IgD-negative memory B cell (primary cell): ENCODE measurements at regions not wholly inside any gene's neighbourhood (a gene's known extent, or its start where the extent isn't known, plus 50 kb on each side); places are given as distances from the start of the nearest gene placed in this dataset.
"Not testable (repeated sequence)": the region's sequence is repeated elsewhere in the genome, so short reads cannot be mapped to it uniquely, and the experiment has no call there.

Source experiments
- H3K27ac Mint-ChIP-seq, 3 donors: one replicate each; pipeline ENCODE4 v1.8.0; 2020 to 2022; ENCODE audit warnings: mild to moderate bottlenecking in 3 of 3, mixed read lengths in 3 of 3, moderate library complexity in 1 of 3
- H3K27me3 Mint-ChIP-seq: one replicate; pipeline ENCODE4 v1.8.0; 2021; ENCODE audit warnings: mixed read lengths
- H3K36me3 Mint-ChIP-seq: one replicate; pipeline ENCODE4 v1.8.0; 2020; ENCODE audit warnings: mild to moderate bottlenecking, mixed read lengths
- H3K4me1 Mint-ChIP-seq, 3 donors: one replicate each; pipeline ENCODE4 v1.8.0; 2020 to 2022; ENCODE audit warnings: mixed read lengths in 3 of 3, mild to moderate bottlenecking in 1 of 3
- H3K4me3 Mint-ChIP-seq, 4 donors: one replicate each; pipeline ENCODE4 v1.8.0; 2020 to 2022; ENCODE audit warnings: mild to moderate bottlenecking in 4 of 4, mixed read lengths in 4 of 4, moderate library complexity in 3 of 4
- H3K9me3 Mint-ChIP-seq, 3 donors: one replicate each; pipeline ENCODE4 v1.8.0; 2020 to 2021; ENCODE audit warnings: mixed read lengths in 3 of 3, mild to moderate bottlenecking in 1 of 3

DNA sequence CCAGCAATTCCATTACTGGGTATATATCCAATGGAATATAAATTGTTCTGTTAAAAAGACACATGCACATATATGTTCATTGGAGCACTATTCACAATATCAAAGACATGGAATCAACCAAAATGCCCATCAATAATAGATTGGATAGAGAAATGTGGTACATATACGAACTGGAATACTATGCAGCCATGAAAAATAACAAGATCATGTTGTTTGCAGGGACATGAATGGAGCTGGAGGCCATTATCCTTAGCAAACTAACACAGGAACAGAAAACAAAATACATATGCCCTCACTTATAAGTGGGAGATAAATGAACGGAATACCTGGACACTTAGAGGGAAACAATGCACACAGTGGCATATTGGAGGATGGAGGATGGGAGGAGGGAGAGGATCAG, 355.8 kb downstream of the CCDC85A start:
- Mint-ChIP-seq H3K27ac (no peak overlapping the region), H3K36me3 (no peaks in the 10 kb centered on the region), H3K9me3 (peaks cover 1 to 10% (median 8%) of the 10 kb centered on the region in 3 donors), H3K27me3 (no peaks in the 10 kb centered on the region), H3K4me3 (no peak overlapping the region), H3K4me1 (no peaks in the 10 kb centered on the region)

- H3K9me3 Mint-ChIP-seq, result peaks cover 1 to 10% (median 8%) of the 10 kb centered on the region in 3 donors
- no peaks in the 10 kb centered on the region for H3K4me1 Mint-ChIP-seq
- no peak overlapping the region for H3K4me3 Mint-ChIP-seq
- no peaks in the 10 kb centered on the region for H3K27me3 Mint-ChIP-seq
- H3K36me3 Mint-ChIP-seq, result no peaks in the 10 kb centered on the region
- H3K27ac Mint-ChIP-seq, result no peak overlapping the region
Measured at GRCh38 chr2:56540467-56540866, 356.7 kb downstream of the CCDC85A start.

GRCh38 chr2:56540916-56541315, 357.1 kb downstream of the CCDC85A start:
- Mint-ChIP-seq H3K9me3 (peaks cover 1 to 10% (median 8%) of the 10 kb centered on the region in 3 donors), H3K4me3 (no peak overlapping the region), H3K36me3 (no peaks in the 10 kb centered on the region), H3K27ac (no peak overlapping the region), H3K27me3 (no peaks in the 10 kb centered on the region), H3K4me1 (no peaks in the 10 kb centered on the region)

DNA sequence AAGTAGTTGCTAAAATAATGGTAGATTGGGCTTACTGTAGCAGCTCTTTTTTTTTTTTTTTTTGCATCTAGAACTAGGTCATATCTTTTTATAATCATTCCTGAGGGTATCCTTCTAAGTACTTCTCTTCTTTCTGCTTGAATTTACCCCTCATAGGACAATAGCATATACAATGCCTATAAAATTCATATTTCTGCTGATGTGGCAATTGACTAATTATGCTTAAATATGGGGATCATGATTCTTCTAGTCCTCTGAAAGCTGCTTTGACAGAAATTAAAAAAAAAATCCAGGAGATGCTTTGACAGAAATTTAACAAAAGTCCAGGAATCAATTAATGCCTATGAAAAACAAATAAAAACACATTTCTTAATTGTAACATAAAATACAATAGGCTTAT, 358.4 kb downstream of the CCDC85A start:
- no peaks in the 10 kb centered on the region for H3K27me3 Mint-ChIP-seq
- no peak overlapping the region for H3K4me3 Mint-ChIP-seq
- peaks cover 2 to 8% (median 7%) of the 10 kb centered on the region in 3 donors for H3K9me3 Mint-ChIP-seq
- H3K4me1 Mint-ChIP-seq, result no peaks in the 10 kb centered on the region
- no peak overlapping the region for H3K27ac Mint-ChIP-seq
- no peaks in the 10 kb centered on the region for H3K36me3 Mint-ChIP-seq

DNA sequence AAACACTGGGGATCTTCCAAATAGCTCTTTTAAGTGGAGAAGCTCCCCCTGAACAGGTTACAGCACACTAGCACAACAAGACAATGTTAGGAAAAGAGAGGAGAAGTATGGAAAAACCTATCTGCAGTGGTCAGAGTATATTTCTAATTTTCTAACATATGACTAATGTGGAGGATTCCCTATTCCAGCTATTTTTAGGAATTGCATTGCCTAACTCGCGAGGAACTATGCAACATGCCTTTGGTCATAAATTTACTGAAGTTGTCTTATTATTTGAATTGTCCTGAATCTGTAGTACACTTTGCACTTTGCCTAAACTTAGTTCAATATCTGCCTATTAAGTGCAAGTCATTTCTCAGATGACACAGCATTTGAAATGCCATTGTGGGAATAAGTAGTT, 381.4 kb downstream of the CCDC85A start:
- H3K4me3 Mint-ChIP-seq, result no peak overlapping the region
- no peaks in the 10 kb centered on the region for H3K27me3 Mint-ChIP-seq
- H3K9me3 Mint-ChIP-seq, result peaks cover 0 to 4% (median 0%) of the 10 kb centered on the region in 3 donors
- no peaks in the 10 kb centered on the region for H3K36me3 Mint-ChIP-seq
- H3K4me1 Mint-ChIP-seq, result no peaks in the 10 kb centered on the region
- H3K27ac Mint-ChIP-seq, result no peak overlapping the region

DNA sequence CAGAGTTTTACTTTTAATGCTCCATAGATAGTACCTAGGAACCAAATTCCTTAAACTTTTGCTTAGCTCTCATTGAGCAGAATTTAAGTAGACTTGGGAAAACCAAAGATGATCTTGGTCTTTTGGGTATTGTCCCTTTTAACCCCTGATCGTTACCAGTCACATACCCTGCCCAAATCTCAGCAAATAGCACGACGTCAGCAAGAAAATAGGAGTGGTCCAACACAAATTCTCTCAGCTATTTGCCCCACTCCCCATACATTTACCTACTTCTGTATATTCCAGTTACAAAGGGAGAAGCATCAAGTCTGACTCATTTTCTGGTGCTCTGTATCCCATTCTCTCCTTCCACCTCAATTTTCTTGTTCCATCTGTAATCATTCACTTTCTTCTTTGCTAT, 387.3 kb downstream of the CCDC85A start:
- no peak overlapping the region for H3K27ac Mint-ChIP-seq
- no peaks in the 10 kb centered on the region for H3K36me3 Mint-ChIP-seq

GRCh38 chr2:56576001-56576400, 392.2 kb downstream of the CCDC85A start:
- no peak overlapping the region for H3K27ac Mint-ChIP-seq
- peaks cover 2% of the 10 kb centered on the region for H3K36me3 Mint-ChIP-seq
- no peak overlapping the region for H3K4me3 Mint-ChIP-seq
- no peaks in the 10 kb centered on the region for H3K27me3 Mint-ChIP-seq
- peaks cover 5 to 17% (median 8%) of the 10 kb centered on the region in 3 donors for H3K9me3 Mint-ChIP-seq
- H3K4me1 Mint-ChIP-seq, result no peaks in the 10 kb centered on the region

More for the DNA sequence above, 387.3 kb downstream of the CCDC85A start:
- H3K9me3 Mint-ChIP-seq, result peaks cover 2 to 6% (median 3%) of the 10 kb centered on the region in 3 donors
- H3K27me3 Mint-ChIP-seq, result no peaks in the 10 kb centered on the region
- H3K4me3 Mint-ChIP-seq, result no peak overlapping the region
- no peaks in the 10 kb centered on the region for H3K4me1 Mint-ChIP-seq

GRCh38 chr2:56580242-56580641, 396.5 kb downstream of the CCDC85A start:
- H3K27me3 Mint-ChIP-seq, result no peaks in the 10 kb centered on the region
- H3K4me3 Mint-ChIP-seq, result no peak overlapping the region
- peaks cover 4 to 11% (median 8%) of the 10 kb centered on the region in 3 donors for H3K9me3 Mint-ChIP-seq
- peaks cover 2% of the 10 kb centered on the region for H3K36me3 Mint-ChIP-seq
- H3K27ac Mint-ChIP-seq, result no peak overlapping the region
- no peaks in the 10 kb centered on the region for H3K4me1 Mint-ChIP-seq

DNA sequence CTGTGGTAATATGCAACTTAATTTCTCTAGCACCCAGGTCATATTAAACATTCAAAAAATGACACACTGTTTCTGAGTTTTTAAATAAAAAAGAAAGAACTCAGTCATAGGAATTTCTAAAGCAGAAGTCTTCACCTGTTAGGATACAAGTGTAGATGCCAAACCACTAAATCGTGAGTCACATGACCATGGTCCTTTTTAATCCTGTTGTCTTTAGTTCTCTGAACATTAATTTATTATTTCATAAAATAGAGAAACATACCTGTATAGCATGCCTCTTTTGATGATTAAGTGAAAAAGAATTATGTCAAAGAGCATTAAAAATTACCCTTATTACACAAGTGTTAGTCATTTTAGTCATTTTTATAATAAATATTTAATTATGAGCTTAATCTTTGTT, 398.8 kb downstream of the CCDC85A start:
- Mint-ChIP-seq H3K4me3 (no peak overlapping the region), H3K27me3 (no peaks in the 10 kb centered on the region), H3K9me3 (peaks cover 4 to 6% (median 5%) of the 10 kb centered on the region in 3 donors)

GRCh38 chr2:56583796-56584315, 400.1 kb downstream of the CCDC85A start:
- Mint-ChIP-seq H3K9me3 (peaks cover 3 to 6% (median 4%) of the 10 kb centered on the region in 3 donors), H3K27me3 (no peaks in the 10 kb centered on the region), H3K27ac (no peak overlapping the region), H3K4me3 (no peak overlapping the region), H3K36me3 (peaks cover 2% of the 10 kb centered on the region), H3K4me1 (no peaks in the 10 kb centered on the region)

More for the DNA sequence above, 398.8 kb downstream of the CCDC85A start:
- Mint-ChIP-seq H3K4me1 (no peaks in the 10 kb centered on the region), H3K27ac (no peak overlapping the region), H3K36me3 (peaks cover 2% of the 10 kb centered on the region)

DNA sequence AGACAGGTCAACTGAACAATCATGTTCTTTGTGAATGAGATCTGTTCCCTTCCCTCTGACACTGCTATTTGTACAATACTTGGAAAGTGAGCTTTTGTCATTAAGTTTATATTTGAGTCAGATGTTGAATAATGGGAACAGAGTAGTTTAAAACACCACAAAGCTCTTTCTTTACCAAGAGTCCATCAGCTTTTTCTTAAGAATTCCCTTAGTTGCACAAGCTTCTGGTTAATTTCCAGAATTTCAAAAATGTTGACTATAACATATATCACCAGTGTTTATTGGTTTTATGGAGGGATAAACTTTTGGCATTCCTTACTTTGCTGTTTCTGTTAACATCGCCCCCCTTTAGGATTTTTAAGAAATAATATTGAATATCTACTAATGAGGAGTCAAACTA, 403.7 kb downstream of the CCDC85A start:
- Mint-ChIP-seq H3K4me1 (no peaks in the 10 kb centered on the region), H3K27me3 (no peaks in the 10 kb centered on the region), H3K27ac (no peak overlapping the region), H3K9me3 (peaks cover 0 to 3% (median 0%) of the 10 kb centered on the region in 3 donors), H3K4me3 (no peak overlapping the region), H3K36me3 (no peaks in the 10 kb centered on the region)

GRCh38 chr2:56589194-56589593, 405.4 kb downstream of the CCDC85A start:
- Mint-ChIP-seq H3K36me3 (no peaks in the 10 kb centered on the region), H3K4me1 (peaks cover 0 to 3% (median 0%) of the 10 kb centered on the region in 3 donors), H3K4me3 (no peak overlapping the region), H3K27me3 (no peaks in the 10 kb centered on the region), H3K9me3 (no peaks in the 10 kb centered on the region), H3K27ac (no peak overlapping the region)

DNA sequence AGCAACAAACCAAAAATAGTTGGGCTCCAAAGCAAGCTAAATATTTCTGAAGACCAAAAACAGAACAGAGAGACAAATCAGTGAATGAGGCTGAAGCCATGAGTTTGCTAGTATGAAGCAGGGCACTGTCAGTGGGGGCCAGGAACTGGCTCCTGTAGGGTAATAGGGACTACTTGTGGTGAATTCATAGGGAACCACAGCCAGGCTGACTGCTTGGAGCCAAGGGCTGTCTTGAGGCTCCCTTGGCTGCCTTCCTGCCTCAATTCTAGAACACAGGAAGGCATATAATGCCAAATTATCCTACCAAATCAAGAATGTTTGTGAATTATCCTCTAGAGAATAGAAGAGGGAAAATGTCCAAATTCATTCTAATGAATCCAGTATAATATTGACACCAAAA, 406.0 kb downstream of the CCDC85A start:
- Mint-ChIP-seq H3K27me3 (no peaks in the 10 kb centered on the region), H3K4me1 (peaks cover 0 to 3% (median 0%) of the 10 kb centered on the region in 3 donors), H3K4me3 (no peak overlapping the region), H3K36me3 (no peaks in the 10 kb centered on the region), H3K9me3 (no peaks in the 10 kb centered on the region), H3K27ac (no peak overlapping the region)

- Mint-ChIP-seq H3K27me3 (no peaks in the 10 kb centered on the region), H3K36me3 (no peaks in the 10 kb centered on the region), H3K27ac (no peak overlapping the region), H3K4me3 (no peak overlapping the region), H3K4me1 (peaks cover 0 to 3% (median 0%) of the 10 kb centered on the region in 3 donors), H3K9me3 (no peaks in the 10 kb centered on the region)
Measured at GRCh38 chr2:56590611-56591010, 406.8 kb downstream of the CCDC85A start.

GRCh38 chr2:56606086-56606485, 422.3 kb downstream of the CCDC85A start:
- H3K4me1 Mint-ChIP-seq, H3K27ac Mint-ChIP-seq, H3K36me3 Mint-ChIP-seq, H3K27me3 Mint-ChIP-seq, H3K4me3 Mint-ChIP-seq: not testable (repeated sequence)
- H3K9me3 Mint-ChIP-seq, result peaks cover 7 to 14% (median 7%) of the 10 kb centered on the region in 3 donors

GRCh38 chr2:56613254-56613653, 429.5 kb downstream of the CCDC85A start:
- Mint-ChIP-seq H3K36me3 (no peaks in the 10 kb centered on the region), H3K4me3 (no peak overlapping the region), H3K27me3 (no peaks in the 10 kb centered on the region), H3K9me3 (peaks cover 1 to 6% (median 3%) of the 10 kb centered on the region in 3 donors), H3K27ac (no peak overlapping the region), H3K4me1 (no peaks in the 10 kb centered on the region)
